GM12878 (cell line): ENCODE measurements at regions not wholly inside any gene's neighbourhood (a gene's known extent, or its start where the extent isn't known, plus 50 kb on each side); places are given as distances from the start of the nearest gene placed in this dataset.

Source experiments
- ATAC-seq: fragments of 200-7000 bp; cut with Tn5 transposase; 3 replicates; pipeline ENCODE4 v1.9.1; 2020; ENCODE audit warnings: mild to moderate bottlenecking, moderate library complexity
- BruUV-seq: library from RNA; stranded (reverse); fragments of 400-500 nt; replicated peaks from 2 replicates; lab custom pipeline; 2021; lab: Mats Ljungman, UMichigan
- CTCF ChIA-PET: fragments of 300-600 bp; sonication (Branson Sonifier 250); formaldehyde crosslinking; extraction: SDS; loops from one replicate; lab custom pipeline; 2021; ENCODE audit warnings: inconsistent platforms; lab: Yijun Ruan, JAX
- POLR2A ChIA-PET: fragments of 350-600 bp; formaldehyde crosslinking; extraction: SDS; loops from one replicate; lab custom pipeline; 2021; ENCODE audit warnings: inconsistent platforms; lab: Charles Lee
- RAD21 ChIA-PET: fragments of 300-600 bp; sonication (Branson Sonifier 250); formaldehyde crosslinking; loops from one replicate; lab custom pipeline; 2023; ENCODE audit warnings: antibody characterized with exemption; ENCODE audit not compliant: unreplicated experiment; lab: Charles Lee
- SMC1A ChIA-PET: fragments of 300-600 bp; sonication (Branson Sonifier 250); formaldehyde crosslinking; loops from one replicate; lab custom pipeline; 2023; ENCODE audit not compliant: unreplicated experiment, uncharacterized antibody; lab: Charles Lee
- DNase-seq: peaks from one replicate; pipeline ENCODE4 v3.0.0-alpha.2; 2011; ENCODE audit warnings: low read depth, low spot score
- FAIRE-seq: peaks from 3 replicates; lab custom pipeline; 2011; peaks lifted over from hg19 to GRCh38; lab: Jason Lieb, UNC
- H2AFZ ChIP-seq: 2 replicates; pipeline ENCODE4 v1.6.0; 2011; ENCODE audit warnings: low read depth, low read length, control low read depth; ENCODE audit not compliant: control insufficient read depth
- H3K27ac ChIP-seq: 2 replicates; pipeline ENCODE4 v1.5.1; 2011; ENCODE audit warnings: control low read depth; ENCODE audit not compliant: control insufficient read depth, insufficient read depth
- H3K27me3 ChIP-seq, 2 experiments: replicated peaks in 1 of 2; 2 replicates each; pipeline versions ENCODE4 v1.6.0 to v1.6.1; 2011; ENCODE audit warnings: low read length in 1 of 2; ENCODE audit not compliant: control insufficient read depth in 2 of 2, insufficient read depth in 2 of 2
- H3K36me3 ChIP-seq, 2 experiments: 2 replicates each; pipeline ENCODE4 v1.5.1; 2011; ENCODE audit warnings: low read length in 1 of 2; ENCODE audit not compliant: control insufficient read depth in 2 of 2, insufficient read depth in 2 of 2
- H3K4me1 ChIP-seq: 2 replicates; pipeline ENCODE4 v1.6.1; 2011; ENCODE audit warnings: mild to moderate bottlenecking, low read length, moderate library complexity, mixed read lengths; ENCODE audit not compliant: control insufficient read depth, insufficient read depth
- H3K4me2 ChIP-seq: 2 replicates; pipeline ENCODE4 v1.6.0; 2011; ENCODE audit warnings: control low read depth; ENCODE audit not compliant: control insufficient read depth, insufficient read depth
- H3K4me3 ChIP-seq: fragments of 200-600 bp; sonication (generic); 2 replicates; pipeline ENCODE4 v1.5.1; 2016
- H3K79me2 ChIP-seq: 2 replicates; pipeline ENCODE4 v1.6.0; 2011; ENCODE audit warnings: low read length; ENCODE audit not compliant: control insufficient read depth, insufficient read depth
- H3K9ac ChIP-seq: 2 replicates; pipeline ENCODE4 v1.8.0; 2011; ENCODE audit warnings: low read length, control low read depth, mixed read lengths; ENCODE audit not compliant: control insufficient read depth, insufficient read depth
- H3K9me3 ChIP-seq: replicated peaks from 3 replicates; pipeline ENCODE4 v1.5.1; 2011; ENCODE audit warnings: mild to moderate bottlenecking, low read length; ENCODE audit not compliant: control insufficient read depth, insufficient read depth
- H4K20me1 ChIP-seq: 2 replicates; pipeline ENCODE4 v1.6.0; 2011; ENCODE audit not compliant: control insufficient read depth, insufficient read depth
- CBX5 ChIP-seq: sonication (generic); IDR thresholded peaks from 2 replicates; pipeline ENCODE4 v1.6.1; 2016; ENCODE audit warnings: low read depth, moderate library complexity, mild to moderate bottlenecking, inconsistent platforms
- ETV6 ChIP-seq, 2 experiments: fragments of 450-650 bp in 1 of 2; IDR thresholded peaks in 1 of 2; conservative IDR thresholded peaks in 1 of 2; 2 replicates each; pipeline ENCODE4 v1.6.1; 2014; ENCODE audit warnings: antibody characterized with exemption in 1 of 2, borderline replicate concordance in 1 of 2, low read depth in 1 of 2, mild to moderate bottlenecking in 1 of 2, moderate library complexity in 1 of 2
- HDAC2 ChIP-seq: fragments of 200-600 bp; sonication (generic); IDR thresholded peaks from 2 replicates; pipeline ENCODE4 v1.6.1; 2017
- NRF1 ChIP-seq: conservative IDR thresholded peaks from 2 replicates; pipeline ENCODE4 v1.6.1; 2011; ENCODE audit warnings: mild to moderate bottlenecking, low read depth, low read length, improper control_type of control experiment
- PAX8 ChIP-seq: fragments of 450-650 bp; IDR thresholded peaks from 2 replicates; pipeline ENCODE4 v1.6.1; 2017; ENCODE audit warnings: mild to moderate bottlenecking, moderate library complexity
- SPI1 ChIP-seq: IDR thresholded peaks from 2 replicates; pipeline ENCODE4 v1.6.1; 2011; ENCODE audit warnings: low read depth, mild to moderate bottlenecking, low read length, moderate library complexity, borderline replicate concordance; ENCODE audit not compliant: insufficient read depth
- SUZ12 ChIP-seq: fragments of 200-600 bp; sonication (generic); IDR thresholded peaks from one replicate; pipeline ENCODE4 v1.6.1; 2018; ENCODE audit warnings: antibody characterized with exemption, mild to moderate bottlenecking; ENCODE audit not compliant: unreplicated experiment
- ZBED1 ChIP-seq: IDR thresholded peaks from 2 replicates; pipeline ENCODE4 v1.6.1; 2016; ENCODE audit warnings: borderline replicate concordance
- WGBS: methylation state at CpG from one replicate; pipeline ENCODE4 v1.1.6; 2016; ENCODE audit warnings: low lambda C conversion rate; ENCODE audit not compliant: insufficient replicate concordance, insufficient coverage; ENCODE audit errors: missing lambda C conversion rate; 5-methylcytosine and 5-hydroxymethylcytosine counted together
- in situ Hi-C: fragments of 300-500 bp; cut with MboI; formaldehyde crosslinking; loops from 9 replicates; pipeline ENCODE4 v1.14.3; 2018; ENCODE audit warnings: mixed read lengths
- intact Hi-C: fragments of 100-400 bp; cut with micrococcal nuclease; formaldehyde crosslinking; loops from one replicate; pipeline ENCODE4 v1.14.2; 2022; ENCODE audit not compliant: unreplicated experiment
- TF ChIP-seq, protein P1 (sequence below): IDR thresholded peaks from 2 replicates; pipeline ENCODE4 v1.6.1; 2012; ENCODE audit warnings: mild to moderate bottlenecking, low read depth, low read length

- WGBS = 0% methylated on average over 3 of the region's 3 CpGs
- Histone ChIP-seq H3K27me3 (no peaks in the 10 kb centered on the region), H3K27ac (no peak overlapping the region), H3K79me2 (no peaks in the 10 kb centered on the region), H3K9me3 (no peaks in the 10 kb centered on the region), H2AFZ (no peak overlapping the region), H3K4me2 (no peak overlapping the region), H3K36me3 (no peaks in the 10 kb centered on the region), H4K20me1 (no peaks in the 10 kb centered on the region), H3K4me3 (no peak overlapping the region), H3K4me1 (no peaks in the 10 kb centered on the region), H3K9ac (no peak overlapping the region)
- ChIA-PET RAD21 (interaction anchor here (0.6 kb wide), 1 partner anchor 92 kb away, joined by 4 read pairs; no protein-coding TSS in a partner anchor), CTCF (interaction anchor here (0.9 to 1.1 kb wide), 3 partner anchors 13 to 18 kb away, joined by 3 read pairs; no protein-coding TSS in a partner anchor), POLR2A (no interaction called here), SMC1A (interaction anchor here (2.0 kb wide), 1 partner anchor 89 kb away, joined by 6 read pairs; no protein-coding TSS in a partner anchor)
- no TSS peak for BruUV-seq
- DNase-seq = no peak
- intact Hi-C loops (no loop called here), in situ Hi-C loops (no loop called here)
- no peak for FAIRE-seq
- ATAC-seq = no peak
- TF ChIP-seq ZBED1 = no peak
- TF ChIP-seq, protein P1, sequence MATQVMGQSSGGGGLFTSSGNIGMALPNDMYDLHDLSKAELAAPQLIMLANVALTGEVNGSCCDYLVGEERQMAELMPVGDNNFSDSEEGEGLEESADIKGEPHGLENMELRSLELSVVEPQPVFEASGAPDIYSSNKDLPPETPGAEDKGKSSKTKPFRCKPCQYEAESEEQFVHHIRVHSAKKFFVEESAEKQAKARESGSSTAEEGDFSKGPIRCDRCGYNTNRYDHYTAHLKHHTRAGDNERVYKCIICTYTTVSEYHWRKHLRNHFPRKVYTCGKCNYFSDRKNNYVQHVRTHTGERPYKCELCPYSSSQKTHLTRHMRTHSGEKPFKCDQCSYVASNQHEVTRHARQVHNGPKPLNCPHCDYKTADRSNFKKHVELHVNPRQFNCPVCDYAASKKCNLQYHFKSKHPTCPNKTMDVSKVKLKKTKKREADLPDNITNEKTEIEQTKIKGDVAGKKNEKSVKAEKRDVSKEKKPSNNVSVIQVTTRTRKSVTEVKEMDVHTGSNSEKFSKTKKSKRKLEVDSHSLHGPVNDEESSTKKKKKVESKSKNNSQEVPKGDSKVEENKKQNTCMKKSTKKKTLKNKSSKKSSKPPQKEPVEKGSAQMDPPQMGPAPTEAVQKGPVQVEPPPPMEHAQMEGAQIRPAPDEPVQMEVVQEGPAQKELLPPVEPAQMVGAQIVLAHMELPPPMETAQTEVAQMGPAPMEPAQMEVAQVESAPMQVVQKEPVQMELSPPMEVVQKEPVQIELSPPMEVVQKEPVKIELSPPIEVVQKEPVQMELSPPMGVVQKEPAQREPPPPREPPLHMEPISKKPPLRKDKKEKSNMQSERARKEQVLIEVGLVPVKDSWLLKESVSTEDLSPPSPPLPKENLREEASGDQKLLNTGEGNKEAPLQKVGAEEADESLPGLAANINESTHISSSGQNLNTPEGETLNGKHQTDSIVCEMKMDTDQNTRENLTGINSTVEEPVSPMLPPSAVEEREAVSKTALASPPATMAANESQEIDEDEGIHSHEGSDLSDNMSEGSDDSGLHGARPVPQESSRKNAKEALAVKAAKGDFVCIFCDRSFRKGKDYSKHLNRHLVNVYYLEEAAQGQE = no peak
- no peak for TF ChIP-seq CBX5
- no peak for TF ChIP-seq NRF1
- TF ChIP-seq SPI1 = no peak
- no peak for TF ChIP-seq HDAC2
- TF ChIP-seq PAX8 = no peak
- no peak for TF ChIP-seq SUZ12
- no peak for TF ChIP-seq ETV6 (conservative IDR thresholded peaks at IDR 0.05 in 1 of 2, IDR thresholded peaks at IDR 0.05 in 1 of 2; ENCODE audit: borderline replicate concordance in 1 of 2, low read depth in 1 of 2)
Observed at GRCh38 chr4:31351695-31352094, 631.5 kb downstream of the PCDH7 start.
